Astrocyte (in vitro differentiated cells and primary cell): ENCODE measurements at regions not wholly inside any gene's neighbourhood (a gene's known extent, or its start where the extent isn't known, plus 50 kb on each side); places are given as distances from the start of the nearest gene placed in this dataset.
A peak's percentile ranks its signal among the peaks of the same experiment; 100 is the strongest.

Experiments
- DNase-seq: peaks from one replicate; pipeline ENCODE4 v3.0.0-alpha.2; 2010; ENCODE audit warnings: low read depth
- FAIRE-seq: peaks from 2 replicates; lab custom pipeline; 2011; peaks lifted over from hg19 to GRCh38; lab: Jason Lieb, UNC
- H2AFZ ChIP-seq: 2 replicates; pipeline ENCODE4 v1.6.0; 2012; ENCODE audit warnings: low read depth, low read length, inconsistent platforms
- H3K27ac ChIP-seq: 2 replicates; pipeline ENCODE4 v1.5.1; 2011; ENCODE audit warnings: low read depth, low read length, inconsistent platforms
- H3K27me3 ChIP-seq: 2 replicates; pipeline ENCODE4 v1.6.0; 2011; ENCODE audit warnings: low read length, inconsistent platforms; ENCODE audit not compliant: insufficient read depth
- H3K36me3 ChIP-seq: 2 replicates; pipeline ENCODE4 v1.5.1; 2011; ENCODE audit warnings: low read length, inconsistent platforms; ENCODE audit not compliant: insufficient read depth
- H3K4me1 ChIP-seq: 2 replicates; pipeline ENCODE4 v1.5.1; 2011; ENCODE audit warnings: low read length, inconsistent platforms; ENCODE audit not compliant: insufficient read depth
- H3K4me2 ChIP-seq: 2 replicates; pipeline ENCODE4 v1.6.0; 2012; ENCODE audit warnings: low read length, inconsistent platforms
- H3K4me3 ChIP-seq: 2 replicates; pipeline ENCODE4 v1.5.1; 2011; ENCODE audit warnings: low read depth, mild to moderate bottlenecking, low read length, inconsistent platforms; ENCODE audit not compliant: insufficient read depth
- H3K79me2 ChIP-seq: 2 replicates; pipeline ENCODE4 v1.6.0; 2012; ENCODE audit warnings: mild to moderate bottlenecking, low read length, inconsistent platforms; ENCODE audit not compliant: insufficient read depth
- H3K9ac ChIP-seq: 2 replicates; pipeline ENCODE4 v1.6.0; 2012; ENCODE audit warnings: mild to moderate bottlenecking, low read length, inconsistent platforms
- H3K9me3 ChIP-seq: 2 replicates; pipeline ENCODE4 v1.5.1; 2012; ENCODE audit warnings: low read depth, mild to moderate bottlenecking, low read length, inconsistent platforms; ENCODE audit not compliant: insufficient read depth
- H4K20me1 ChIP-seq: 2 replicates; pipeline ENCODE4 v1.6.0; 2012; ENCODE audit warnings: low read length, inconsistent platforms; ENCODE audit not compliant: insufficient read depth
- H3K27ac Mint-ChIP-seq: one replicate; pipeline ENCODE4 v1.8.0; 2021; ENCODE audit warnings: mild to moderate bottlenecking, mixed read lengths; ENCODE audit not compliant: unreplicated experiment
- H3K27me3 Mint-ChIP-seq: one replicate; pipeline ENCODE4 v1.8.0; 2021; ENCODE audit warnings: low read depth, mixed read lengths; ENCODE audit not compliant: unreplicated experiment
- H3K36me3 Mint-ChIP-seq: one replicate; pipeline ENCODE4 v1.8.0; 2021; ENCODE audit warnings: low read depth, mixed read lengths; ENCODE audit not compliant: unreplicated experiment
- H3K4me1 Mint-ChIP-seq: one replicate; pipeline ENCODE4 v1.8.0; 2021; ENCODE audit warnings: low read depth, mixed read lengths; ENCODE audit not compliant: unreplicated experiment
- H3K4me3 Mint-ChIP-seq: one replicate; pipeline ENCODE4 v1.8.0; 2021; ENCODE audit warnings: mild to moderate bottlenecking, moderate library complexity, mixed read lengths; ENCODE audit not compliant: unreplicated experiment
- H3K9me3 Mint-ChIP-seq: one replicate; pipeline ENCODE4 v1.8.0; 2021; ENCODE audit warnings: mild to moderate bottlenecking, mixed read lengths; ENCODE audit not compliant: unreplicated experiment
- CTCF ChIP-seq: IDR thresholded peaks from 2 replicates; pipeline ENCODE4 v1.5.1; 2011; ENCODE audit warnings: low read depth, mild to moderate bottlenecking, inconsistent platforms, low read length, moderate library complexity; ENCODE audit not compliant: insufficient read depth
- EZH2 ChIP-seq: IDR thresholded peaks from 2 replicates; pipeline ENCODE4 v1.6.1; 2012; ENCODE audit warnings: mild to moderate bottlenecking, low read length, inconsistent platforms; ENCODE audit not compliant: insufficient read depth

DNA sequence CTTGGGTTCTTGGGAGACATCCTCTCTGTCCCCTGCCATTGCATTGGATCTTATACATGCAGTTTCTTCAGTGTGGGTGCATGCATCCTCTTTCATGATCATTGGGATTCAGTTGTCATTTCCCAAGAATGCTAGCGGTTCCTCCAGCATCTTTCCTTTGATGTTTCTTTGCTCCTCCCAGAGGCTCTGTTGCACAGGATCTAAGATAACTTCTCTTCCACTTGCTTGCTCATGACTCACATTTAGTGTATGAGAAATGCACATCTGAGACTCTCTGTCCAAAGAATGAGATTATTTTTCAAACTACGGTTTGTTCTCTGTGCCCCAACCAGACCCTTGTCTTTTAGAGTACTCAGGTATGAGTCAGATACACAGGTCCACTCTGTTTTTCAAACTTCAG lies 197.1 kb downstream of the NDFIP2 start:
- peak; percentile 62 for DNase-seq
- no peak for FAIRE-seq
- H2AFZ ChIP-seq, result no peak overlapping the region

DNA sequence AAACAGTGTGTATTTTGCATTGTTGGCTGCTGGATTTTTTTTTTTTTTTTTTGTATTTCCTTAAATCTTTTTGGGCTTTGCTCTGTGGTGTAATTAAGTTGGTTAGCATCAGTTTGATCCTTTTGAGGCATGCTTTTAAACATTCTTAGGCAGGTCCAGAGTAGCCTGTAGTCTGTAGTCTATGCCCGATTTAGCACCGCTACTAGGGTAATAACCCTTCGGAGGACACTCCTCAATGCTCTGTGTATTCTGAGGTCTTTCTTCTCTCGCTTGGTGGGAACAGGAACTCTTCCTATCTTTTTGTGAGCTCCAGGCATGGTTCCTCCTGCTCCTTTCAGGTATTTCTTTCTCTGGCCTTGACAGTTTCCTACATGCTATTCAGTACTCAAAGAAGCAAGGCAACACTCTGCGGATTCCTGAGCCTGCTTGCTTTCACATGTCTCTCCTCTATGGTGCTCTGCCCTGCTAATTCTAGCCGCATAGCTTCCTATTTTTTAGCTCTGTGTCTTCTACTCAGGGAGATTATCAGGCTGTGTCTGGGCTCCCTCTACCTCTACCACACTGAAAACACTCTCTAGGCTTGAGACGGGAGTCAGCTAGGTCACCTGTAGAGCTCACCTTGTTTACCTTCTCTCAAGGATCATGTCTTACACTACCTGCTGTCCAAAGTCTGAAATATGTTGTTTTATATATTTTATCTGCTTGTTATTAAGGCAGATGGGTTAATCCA lies 195.1 kb downstream of the NDFIP2 start:
- TF ChIP-seq CTCF (no peak), EZH2 (no peak)
- Histone ChIP-seq H2AFZ (no peak overlapping the region), H3K4me2 (no peak overlapping the region), H3K4me3 (no peak overlapping the region), H3K4me1 (peaks cover 2% of the 10 kb centered on the region), H3K79me2 (no peaks in the 10 kb centered on the region), H3K9ac (no peak overlapping the region), H3K27me3 (no peaks in the 10 kb centered on the region), H3K27ac (no peak overlapping the region), H3K9me3 (no peaks in the 10 kb centered on the region), H3K36me3 (no peaks in the 10 kb centered on the region), H4K20me1 (no peaks in the 10 kb centered on the region)
- DNase-seq (no peak), FAIRE-seq (no peak)
- Mint-ChIP-seq H3K36me3 (no peaks in the 10 kb centered on the region), H3K27me3 (no peaks in the 10 kb centered on the region), H3K9me3 (no peaks in the 10 kb centered on the region), H3K4me3 (no peak overlapping the region), H3K4me1 (peaks cover 12% of the 10 kb centered on the region), H3K27ac (no peak overlapping the region)

More for the DNA sequence above, 197.1 kb downstream of the NDFIP2 start:
- Histone ChIP-seq H3K36me3 (no peaks in the 10 kb centered on the region), H3K27ac (no peak overlapping the region), H3K4me3 (no peak overlapping the region), H3K4me2 (peak overlapping the region; percentile 2), H3K9ac (no peak overlapping the region), H3K79me2 (no peaks in the 10 kb centered on the region), H3K27me3 (no peaks in the 10 kb centered on the region), H3K4me1 (peaks cover 2% of the 10 kb centered on the region), H3K9me3 (no peaks in the 10 kb centered on the region), H4K20me1 (no peaks in the 10 kb centered on the region)
- Mint-ChIP-seq H3K27ac (no peak overlapping the region), H3K4me1 (peaks cover 12% of the 10 kb centered on the region), H3K9me3 (peaks cover 4% of the 10 kb centered on the region), H3K4me3 (no peak overlapping the region), H3K27me3 (no peaks in the 10 kb centered on the region), H3K36me3 (peaks cover 1% of the 10 kb centered on the region)
- TF ChIP-seq EZH2, result no peak
- TF ChIP-seq CTCF, result no peak
